Gastroesophageal sphincter (tissue), 4 donors: ENCODE measurements at regions not wholly inside any gene's neighbourhood (a gene's known extent, or its start where the extent isn't known, plus 50 kb on each side); places are given as distances from the start of the nearest gene placed in this dataset.

Experiments used
- ATAC-seq: fragments of 150-250 bp; one replicate; pipeline ENCODE4 v1.9.1; 2016; ENCODE audit warnings: mild to moderate bottlenecking, moderate library complexity
- H3K27ac ChIP-seq, 4 donors: fragments of 200-600 bp; sonication (generic) in 3 of 4; 1 replicate in 3 of 4; 2 replicates in 1 of 4; pipeline ENCODE4 v1.5.1; 2016 to 2019
- H3K27me3 ChIP-seq: fragments of 200-600 bp; sonication (generic); one replicate; pipeline ENCODE4 v1.5.1; 2019
- H3K36me3 ChIP-seq, 2 donors: fragments of 200-600 bp; sonication (generic); one replicate each; pipeline ENCODE4 v1.5.1; 2019; ENCODE audit warnings: control low read depth in 1 of 2
- H3K4me1 ChIP-seq, 3 donors: fragments of 200-600 bp; sonication (generic); 1 replicate in 2 of 3; 2 replicates in 1 of 3; pipeline ENCODE4 v1.5.1; 2016 to 2019; ENCODE audit warnings: control low read depth in 2 of 3
- H3K4me3 ChIP-seq, 2 donors: fragments of 200-600 bp; sonication (generic); one replicate each; pipeline ENCODE4 v1.5.1; 2019; ENCODE audit warnings: mild to moderate bottlenecking in 1 of 2, moderate library complexity in 1 of 2
- H3K9me3 ChIP-seq, 3 donors: fragments of 200-600 bp; sonication (generic); one replicate each; pipeline ENCODE4 v1.5.1; 2017 to 2019; ENCODE audit warnings: control low read depth in 2 of 3
- CTCF ChIP-seq, 4 experiments: fragments of 200-600 bp in 2 of 4; fragments of 450-650 bp in 2 of 4; sonication (generic) in 1 of 4; IDR thresholded peaks; one replicate each; pipeline ENCODE4 v1.5.1; 2017 to 2019; ENCODE audit warnings: antibody characterized with exemption in 4 of 4, mild to moderate bottlenecking in 2 of 4, moderate library complexity in 2 of 4
- EP300 ChIP-seq: sonication (generic); formaldehyde crosslinking; IDR thresholded peaks from one replicate; pipeline ENCODE4 v1.6.1; 2017; ENCODE audit warnings: antibody characterized with exemption, mild to moderate bottlenecking
- POLR2A ChIP-seq, 2 donors: fragments of 450-650 bp; IDR thresholded peaks; one replicate each; pipeline ENCODE4 v1.6.1; 2017; ENCODE audit warnings: antibody characterized with exemption in 2 of 2, mild to moderate bottlenecking in 2 of 2, moderate library complexity in 1 of 2
- POLR2AphosphoS5 ChIP-seq: sonication (generic); formaldehyde crosslinking; IDR thresholded peaks from one replicate; pipeline ENCODE4 v1.6.1; 2017; ENCODE audit warnings: antibody characterized with exemption
- WGBS, 2 donors: methylation state at CpG; one replicate each; pipeline ENCODE4 v1.1.5; 2018; ENCODE audit warnings: low coverage in 1 of 2; 5-methylcytosine and 5-hydroxymethylcytosine counted together

GRCh38 chr3:168241156-168241555, 145.4 kb upstream of the GOLIM4 start:
- no peaks in the 10 kb centered on the region for H3K4me1 ChIP-seq
- TF ChIP-seq POLR2AphosphoS5 (no peak), CTCF (IDR thresholded peaks at IDR 0.05) (no peak), POLR2A (IDR thresholded peaks at IDR 0.05) (no peak), EP300 (no peak)
- H3K9me3 ChIP-seq, result no peaks in the 10 kb centered on the region
- H3K27ac ChIP-seq, result no peak overlapping the region
- ATAC-seq, result no peak
- no peak overlapping the region for H3K4me3 ChIP-seq
- no peaks in the 10 kb centered on the region for H3K36me3 ChIP-seq
- peaks cover 9% of the 10 kb centered on the region for H3K27me3 ChIP-seq
- WGBS, 2 donors, result 81 to 84% methylated on average over 5 of the region's 5 CpGs

GRCh38 chr3:168239287-168239686, 143.6 kb upstream of the GOLIM4 start:
- Histone ChIP-seq H3K27me3 (no peaks in the 10 kb centered on the region), H3K4me3 (no peak overlapping the region), H3K27ac (no peak overlapping the region), H3K36me3 (no peaks in the 10 kb centered on the region), H3K9me3 (no peaks in the 10 kb centered on the region), H3K4me1 (no peaks in the 10 kb centered on the region)
- 20 to 29% methylated on average over 1 of the region's 1 CpG for WGBS, 2 donors
- no peak for TF ChIP-seq POLR2A (IDR thresholded peaks at IDR 0.05)
- TF ChIP-seq POLR2AphosphoS5, result no peak
- TF ChIP-seq CTCF (IDR thresholded peaks at IDR 0.05), result no peak
- TF ChIP-seq EP300, result no peak
- no peak for ATAC-seq

GRCh38 chr3:168233001-168233400, 137.3 kb upstream of the GOLIM4 start:
- Histone ChIP-seq H3K27me3 (no peaks in the 10 kb centered on the region), H3K27ac (no peak overlapping the region), H3K36me3 (no peaks in the 10 kb centered on the region), H3K4me3 (no peak overlapping the region), H3K9me3 (no peaks in the 10 kb centered on the region), H3K4me1 (no peaks in the 10 kb centered on the region)
- no peak for ATAC-seq
- TF ChIP-seq CTCF (IDR thresholded peaks at IDR 0.05) (no peak), EP300 (no peak), POLR2AphosphoS5 (no peak), POLR2A (IDR thresholded peaks at IDR 0.05) (no peak)
- 94 to 100% methylated on average over 1 of the region's 1 CpG for WGBS, 2 donors

- no peak for ATAC-seq
- no peaks in the 10 kb centered on the region for H3K4me1 ChIP-seq
- TF ChIP-seq POLR2A (IDR thresholded peaks at IDR 0.05) (no peak), CTCF (IDR thresholded peaks at IDR 0.05) (no peak), EP300 (no peak), POLR2AphosphoS5 (no peak)
- H3K4me3 ChIP-seq, result no peak overlapping the region
- no peaks in the 10 kb centered on the region for H3K36me3 ChIP-seq
- no peaks in the 10 kb centered on the region for H3K27me3 ChIP-seq
- WGBS, 2 donors, result 100% methylated on average over 1 to 2 of the region's 3 CpGs
- no peaks in the 10 kb centered on the region for H3K9me3 ChIP-seq
- H3K27ac ChIP-seq, result no peak overlapping the region
These were observed 127.4 kb upstream of the GOLIM4 start for GRCh38 chr3:168223085-168223484.

- TF ChIP-seq CTCF (IDR thresholded peaks at IDR 0.05), result no peak
- no peak for TF ChIP-seq POLR2AphosphoS5
- no peak for TF ChIP-seq POLR2A (IDR thresholded peaks at IDR 0.05)
- no peak for TF ChIP-seq EP300
- ATAC-seq, result no peak
- Histone ChIP-seq H3K4me1 (no peaks in the 10 kb centered on the region), H3K4me3 (no peak overlapping the region), H3K27me3 (no peaks in the 10 kb centered on the region), H3K9me3 (no peaks in the 10 kb centered on the region), H3K36me3 (no peaks in the 10 kb centered on the region), H3K27ac (no peak overlapping the region)
- 26% methylated on average over 2 of the region's 2 CpGs; no CpG with 5 or more reads in 1 of the 2 donors for WGBS, 2 donors
These were observed 124.8 kb upstream of the GOLIM4 start for GRCh38 chr3:168220556-168220955.
